Activated naive CD8-positive, alpha-beta T cell treated with anti-CD3 and anti-CD28 coated beads, Interleukin-2, amount 10 ng/mL, durations not matched to agents 7 days and 5 days (primary cell): ENCODE measurements at regions not wholly inside any gene's neighbourhood (a gene's known extent, or its start where the extent isn't known, plus 50 kb on each side); places are given as distances from the start of the nearest gene placed in this dataset.
"Not testable (repeated sequence)": the region's sequence is repeated elsewhere in the genome, so short reads cannot be mapped to it uniquely, and the experiment has no call there.

Source experiments
- ATAC-seq: fragments of 150-1000 bp; cut with Tn5 transposase; one replicate; pipeline ENCODE4 v1.10.0; 2021; ENCODE audit warnings: low read depth, moderate library complexity
- POLR2A ChIA-PET: fragments of 350-600 bp; sonication (Branson Sonifier 250); formaldehyde crosslinking; loops from one replicate; lab custom pipeline; 2021; ENCODE audit warnings: antibody characterized with exemption; lab: Charles Lee
- DNase-seq: peaks from one replicate; pipeline ENCODE4 v3.0.0; 2021
- H3K27ac Mint-ChIP-seq: one replicate; pipeline ENCODE4 v1.8.0; 2022; ENCODE audit warnings: mild to moderate bottlenecking, mixed read lengths
- H3K27me3 Mint-ChIP-seq: one replicate; pipeline ENCODE4 v1.8.0; 2022; ENCODE audit warnings: mild to moderate bottlenecking, moderate library complexity, mixed read lengths
- H3K36me3 Mint-ChIP-seq: one replicate; pipeline ENCODE4 v1.8.0; 2021; ENCODE audit warnings: mild to moderate bottlenecking, mixed read lengths
- H3K4me1 Mint-ChIP-seq: one replicate; pipeline ENCODE4 v1.8.0; 2021; ENCODE audit warnings: mixed read lengths
- H3K4me3 Mint-ChIP-seq: one replicate; pipeline ENCODE4 v1.8.0; 2022; ENCODE audit warnings: mild to moderate bottlenecking, moderate library complexity, mixed read lengths
- H3K9me3 Mint-ChIP-seq: one replicate; pipeline ENCODE4 v1.8.0; 2021; ENCODE audit warnings: mixed read lengths

DNA sequence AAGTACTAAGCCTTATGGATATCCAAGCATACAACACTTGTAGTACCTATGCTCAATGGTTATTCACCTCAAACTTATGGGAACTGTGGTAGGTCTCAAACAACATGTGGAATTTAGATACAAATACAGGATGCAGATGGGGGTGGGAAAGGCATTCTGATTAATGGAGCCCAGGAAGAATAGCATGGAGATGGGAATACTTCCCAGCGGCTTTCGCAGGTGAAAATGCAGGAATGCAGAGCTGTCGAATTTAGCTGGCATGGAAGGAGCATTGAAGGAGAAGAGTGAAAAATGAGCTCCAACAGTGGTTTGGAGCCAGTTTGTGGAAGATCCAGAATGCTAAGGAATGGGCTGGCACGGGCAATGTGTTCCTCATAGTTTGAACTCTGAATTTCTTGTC lies 89.9 kb downstream of the NKX2-1 start:
- H3K27me3 Mint-ChIP-seq = no peaks in the 10 kb centered on the region
- H3K9me3 Mint-ChIP-seq = no peaks in the 10 kb centered on the region
- DNase-seq (no peak), ATAC-seq (no peak)
- no peaks in the 10 kb centered on the region for H3K36me3 Mint-ChIP-seq
- H3K4me3 Mint-ChIP-seq = no peak overlapping the region
- no peaks in the 10 kb centered on the region for H3K4me1 Mint-ChIP-seq
- H3K27ac Mint-ChIP-seq = no peak overlapping the region
- POLR2A ChIA-PET = no interaction called here

DNA sequence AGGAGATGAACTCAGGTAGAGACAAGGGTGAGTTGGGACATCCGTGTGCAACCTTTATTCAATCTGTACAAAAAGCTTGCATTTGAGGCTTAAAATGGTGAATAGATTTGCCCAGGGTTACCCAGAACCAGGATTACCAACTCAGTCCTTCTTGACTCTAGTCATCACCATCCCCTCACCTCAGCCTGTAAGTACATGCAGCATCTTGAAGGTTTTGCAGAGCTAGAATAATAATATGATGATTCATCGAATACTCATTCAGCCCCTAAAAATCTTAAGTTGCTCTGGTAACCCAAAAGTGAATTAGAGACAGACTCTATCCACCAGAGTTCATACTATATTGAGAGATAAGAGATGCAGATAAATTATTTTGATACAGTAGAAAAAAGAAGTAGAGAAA lies 90.3 kb downstream of the NKX2-1 start:
- Mint-ChIP-seq H3K36me3 (no peaks in the 10 kb centered on the region), H3K4me3 (no peak overlapping the region), H3K27ac (no peak overlapping the region), H3K9me3 (no peaks in the 10 kb centered on the region), H3K4me1 (no peaks in the 10 kb centered on the region), H3K27me3 (no peaks in the 10 kb centered on the region)
- DNase-seq = no peak
- POLR2A ChIA-PET = no interaction called here
- no peak for ATAC-seq

DNA sequence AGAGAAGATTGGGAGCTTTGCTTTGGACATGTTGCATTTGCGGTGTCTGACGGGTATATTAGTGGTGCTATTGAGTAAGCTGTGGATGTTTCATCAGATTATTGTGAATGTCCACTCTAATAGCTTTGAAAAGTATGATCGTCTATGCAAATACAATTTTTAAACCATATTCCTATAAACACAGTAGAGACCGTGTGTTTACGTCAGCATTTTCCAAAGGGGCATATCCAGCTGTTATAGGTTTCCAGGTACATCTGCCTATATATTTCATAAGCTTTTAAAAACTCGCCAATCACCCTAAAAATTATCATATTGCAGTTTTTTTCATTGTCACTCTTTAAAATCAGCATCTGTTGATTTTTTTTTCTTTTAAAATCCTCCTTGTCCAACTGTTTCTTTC lies 91.7 kb downstream of the NKX2-1 start:
- no peaks in the 10 kb centered on the region for H3K4me1 Mint-ChIP-seq
- H3K4me3 Mint-ChIP-seq = no peak overlapping the region
- H3K9me3 Mint-ChIP-seq = no peaks in the 10 kb centered on the region
- no peak for ATAC-seq
- DNase-seq = no peak
- POLR2A ChIA-PET = no interaction called here
- H3K27me3 Mint-ChIP-seq = no peaks in the 10 kb centered on the region
- no peak overlapping the region for H3K27ac Mint-ChIP-seq
- H3K36me3 Mint-ChIP-seq = no peaks in the 10 kb centered on the region

- H3K27me3 Mint-ChIP-seq = peaks cover 2% of the 10 kb centered on the region
- no peak for ATAC-seq
- H3K9me3 Mint-ChIP-seq = no peaks in the 10 kb centered on the region
- DNase-seq = no peak
- H3K27ac Mint-ChIP-seq = no peak overlapping the region
- POLR2A ChIA-PET = no interaction called here
- H3K36me3 Mint-ChIP-seq = no peaks in the 10 kb centered on the region
- H3K4me3 Mint-ChIP-seq = no peak overlapping the region
- no peaks in the 10 kb centered on the region for H3K4me1 Mint-ChIP-seq
Measured at GRCh38 chr14:36426836-36427235, 93.2 kb downstream of the NKX2-1 start.

DNA sequence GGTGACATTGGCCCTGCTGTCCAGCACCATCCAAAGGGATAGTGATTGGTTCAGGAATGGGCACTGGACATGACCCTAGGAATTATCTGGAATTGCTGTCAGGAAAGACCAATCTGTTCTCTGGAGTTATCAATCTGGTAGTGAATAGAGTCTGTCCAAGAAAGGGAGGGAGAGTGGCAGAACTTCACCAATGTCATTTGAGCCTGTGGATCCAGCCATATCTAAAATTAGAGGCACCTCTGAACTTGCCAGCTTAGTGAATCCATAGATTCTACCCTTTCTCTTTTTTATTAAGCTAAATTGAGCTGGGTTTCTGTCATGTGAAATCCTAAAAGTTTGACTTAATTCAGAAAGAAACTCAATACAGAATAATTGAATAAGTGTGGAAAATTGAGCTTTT lies 93.9 kb downstream of the NKX2-1 start:
- ATAC-seq = no peak
- H3K4me3 Mint-ChIP-seq = no peak overlapping the region
- H3K27ac Mint-ChIP-seq = no peak overlapping the region
- H3K9me3 Mint-ChIP-seq = no peaks in the 10 kb centered on the region
- H3K36me3 Mint-ChIP-seq = no peaks in the 10 kb centered on the region
- no peak for DNase-seq
- H3K27me3 Mint-ChIP-seq = peaks cover 2% of the 10 kb centered on the region
- H3K4me1 Mint-ChIP-seq = no peaks in the 10 kb centered on the region
- POLR2A ChIA-PET = no interaction called here

- H3K4me3 Mint-ChIP-seq = no peak overlapping the region
- no peak overlapping the region for H3K27ac Mint-ChIP-seq
- peaks cover 2% of the 10 kb centered on the region for H3K27me3 Mint-ChIP-seq
- H3K36me3 Mint-ChIP-seq = no peaks in the 10 kb centered on the region
- H3K9me3 Mint-ChIP-seq = no peaks in the 10 kb centered on the region
- DNase-seq = no peak
- no peak for ATAC-seq
- POLR2A ChIA-PET = no interaction called here
- no peaks in the 10 kb centered on the region for H3K4me1 Mint-ChIP-seq
Measured at GRCh38 chr14:36424478-36425102, 95.4 kb downstream of the NKX2-1 start.

- Mint-ChIP-seq H3K27me3 (peaks cover 2% of the 10 kb centered on the region), H3K9me3 (peaks cover 2% of the 10 kb centered on the region), H3K4me1 (no peaks in the 10 kb centered on the region), H3K4me3 (no peak overlapping the region), H3K27ac (no peak overlapping the region), H3K36me3 (no peaks in the 10 kb centered on the region)
- ATAC-seq (no peak), DNase-seq (no peak)
- POLR2A ChIA-PET = no interaction called here
Measured at GRCh38 chr14:36423430-36423829, 96.6 kb downstream of the NKX2-1 start.

GRCh38 chr14:36420149-36420687 lies 99.8 kb upstream of the MBIP start:
- peaks cover 2% of the 10 kb centered on the region for H3K9me3 Mint-ChIP-seq

DNA sequence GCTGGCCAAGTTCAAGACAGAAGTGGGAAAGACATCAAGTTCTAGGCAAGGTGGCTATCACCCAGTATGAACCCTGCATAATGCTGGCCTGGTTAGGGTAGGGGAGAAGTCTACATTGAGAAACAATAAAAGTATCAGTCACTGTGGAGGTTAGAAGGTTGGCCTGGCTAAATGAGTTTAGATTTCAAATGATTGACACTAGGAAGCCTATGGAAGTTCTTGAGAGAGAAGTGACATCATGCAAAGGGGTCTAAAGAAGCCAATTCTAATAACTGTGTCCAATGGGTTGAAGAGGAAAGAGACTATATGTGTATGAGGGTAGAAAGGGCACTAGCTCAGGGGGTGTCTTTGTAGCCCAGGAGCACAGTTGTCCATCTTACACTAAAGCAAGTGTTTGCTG lies 98.5 kb upstream of the MBIP start:
- Mint-ChIP-seq H3K27ac (no peak overlapping the region), H3K36me3 (no peaks in the 10 kb centered on the region), H3K4me3 (no peak overlapping the region), H3K9me3 (peaks cover 2% of the 10 kb centered on the region), H3K4me1 (no peaks in the 10 kb centered on the region), H3K27me3 (peaks cover 2% of the 10 kb centered on the region)
- DNase-seq (no peak), ATAC-seq (no peak)
- POLR2A ChIA-PET = no interaction called here

More at GRCh38 chr14:36420149-36420687, 99.8 kb upstream of the MBIP start:
- Mint-ChIP-seq H3K36me3 (no peaks in the 10 kb centered on the region), H3K4me3 (no peak overlapping the region), H3K4me1 (no peaks in the 10 kb centered on the region), H3K27ac (no peak overlapping the region), H3K27me3 (peaks cover 2% of the 10 kb centered on the region)
- ATAC-seq (no peak), DNase-seq (no peak)
- POLR2A ChIA-PET = no interaction called here

GRCh38 chr14:36411951-36412350 lies 91.5 kb upstream of the MBIP start:
- H3K36me3 Mint-ChIP-seq, H3K9me3 Mint-ChIP-seq, H3K27ac Mint-ChIP-seq, DNase-seq, ATAC-seq, POLR2A ChIA-PET, H3K27me3 Mint-ChIP-seq, H3K4me3 Mint-ChIP-seq, H3K4me1 Mint-ChIP-seq: not testable (repeated sequence)

GRCh38 chr14:36408388-36408787 lies 88.0 kb upstream of the MBIP start:
- DNase-seq = no peak
- Mint-ChIP-seq H3K9me3 (peaks cover 2% of the 10 kb centered on the region), H3K36me3 (no peaks in the 10 kb centered on the region), H3K27me3 (peaks cover 3% of the 10 kb centered on the region), H3K27ac (no peak overlapping the region), H3K4me3 (no peak overlapping the region), H3K4me1 (no peaks in the 10 kb centered on the region)
- ATAC-seq = no peak
- POLR2A ChIA-PET = no interaction called here

GRCh38 chr14:36405589-36406274 lies 85.3 kb upstream of the MBIP start:
- Mint-ChIP-seq H3K4me1 (no peaks in the 10 kb centered on the region), H3K27ac (no peak overlapping the region), H3K36me3 (no peaks in the 10 kb centered on the region), H3K27me3 (peaks cover 3% of the 10 kb centered on the region), H3K4me3 (no peak overlapping the region), H3K9me3 (no peaks in the 10 kb centered on the region)
- POLR2A ChIA-PET = no interaction called here
- no peak for DNase-seq
- ATAC-seq = no peak

DNA sequence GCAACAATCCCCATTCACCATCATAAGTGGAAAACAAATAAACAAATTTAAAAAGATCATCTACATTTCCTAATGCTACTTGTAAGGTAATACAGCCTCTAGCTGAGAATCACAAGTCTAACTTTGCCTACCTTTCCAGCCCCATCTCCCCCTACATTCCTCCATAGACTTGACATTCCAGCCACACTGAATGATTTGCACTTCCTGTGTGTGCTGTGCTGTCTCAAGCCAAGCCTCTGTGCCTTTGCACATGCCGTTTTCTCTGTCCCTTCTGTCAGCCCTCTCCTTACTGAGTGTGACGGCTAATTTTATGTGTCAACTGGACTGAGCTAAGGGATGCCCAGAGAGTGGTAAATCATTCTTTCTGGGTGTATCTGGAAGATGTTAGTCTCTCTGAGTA lies 82.4 kb upstream of the MBIP start:
- DNase-seq = no peak
- Mint-ChIP-seq H3K27me3 (peaks cover 2% of the 10 kb centered on the region), H3K4me1 (no peaks in the 10 kb centered on the region), H3K9me3 (no peaks in the 10 kb centered on the region), H3K4me3 (no peak overlapping the region), H3K27ac (no peak overlapping the region), H3K36me3 (no peaks in the 10 kb centered on the region)
- no peak for ATAC-seq
- POLR2A ChIA-PET = no interaction called here
